GM18519 (cell line): ENCODE measurements at regions not wholly inside any gene's neighbourhood (a gene's known extent, or its start where the extent isn't known, plus 50 kb on each side); places are given as distances from the start of the nearest gene placed in this dataset.
"Not testable (repeated sequence)": the region's sequence is repeated elsewhere in the genome, so short reads cannot be mapped to it uniquely, and the experiment has no call there.

Experiments
- ATAC-seq: cut with Tn5 transposase; IDR thresholded peaks from one replicate; pipeline ENCODE4 v1.9.1; 2021; ENCODE audit warnings: mild to moderate bottlenecking, moderate library complexity; ENCODE audit not compliant: unreplicated experiment, low FRiP score

GRCh38 chr6:160804639-160805038, 102.6 kb downstream of the PLG start:
- ATAC-seq, result no peak

- ATAC-seq, result no peak
These were observed 106.2 kb downstream of the PLG start for GRCh38 chr6:160808263-160808662.

- no peak for ATAC-seq
These were observed 108.2 kb downstream of the PLG start for GRCh38 chr6:160810238-160810637.

- no peak for ATAC-seq
These were observed 110.1 kb downstream of the PLG start for GRCh38 chr6:160812097-160812496.

GRCh38 chr6:160818934-160819333, 116.9 kb downstream of the PLG start:
- no peak for ATAC-seq

- not testable (repeated sequence) for ATAC-seq
These were observed 118.6 kb downstream of the PLG start for GRCh38 chr6:160820661-160821060.

GRCh38 chr6:160831739-160832138, 129.7 kb downstream of the PLG start:
- ATAC-seq, result no peak

GRCh38 chr6:160832422-160832821, 130.4 kb downstream of the PLG start:
- no peak for ATAC-seq

GRCh38 chr6:160837146-160837545, 135.1 kb downstream of the PLG start:
- ATAC-seq, result no peak

- no peak for ATAC-seq
These were observed 140.5 kb upstream of the MAP3K4 start for GRCh38 chr6:160851031-160851430.

- ATAC-seq, result no peak
These were observed 137.6 kb upstream of the MAP3K4 start for GRCh38 chr6:160853946-160854345.

- ATAC-seq, result no peak
These were observed 132.7 kb upstream of the MAP3K4 start for GRCh38 chr6:160858886-160859285.

- ATAC-seq, result no peak
These were observed 131.7 kb upstream of the MAP3K4 start for GRCh38 chr6:160859822-160860221.

GRCh38 chr6:160861824-160862223, 129.7 kb upstream of the MAP3K4 start:
- ATAC-seq, result no peak

GRCh38 chr6:160863782-160864181, 127.8 kb upstream of the MAP3K4 start:
- no peak for ATAC-seq

GRCh38 chr6:160871320-160871719, 120.2 kb upstream of the MAP3K4 start:
- ATAC-seq, result peak; percentile 91

- ATAC-seq, result no peak
These were observed 110.3 kb upstream of the MAP3K4 start for GRCh38 chr6:160881148-160881808.

GRCh38 chr6:160882006-160882405, 109.6 kb upstream of the MAP3K4 start:
- no peak for ATAC-seq

- ATAC-seq, result no peak
These were observed 108.7 kb upstream of the MAP3K4 start for GRCh38 chr6:160882791-160883279.

GRCh38 chr6:160883560-160883959, 108.0 kb upstream of the MAP3K4 start:
- ATAC-seq, result no peak

GRCh38 chr6:160883999-160884398, 107.6 kb upstream of the MAP3K4 start:
- no peak for ATAC-seq

- ATAC-seq, result not testable (repeated sequence)
These were observed 102.4 kb upstream of the MAP3K4 start for GRCh38 chr6:160889148-160889547.

GRCh38 chr6:160891690-160892089, 99.9 kb upstream of the MAP3K4 start:
- no peak for ATAC-seq
